OCI-LY3 (cell line): ENCODE measurements at regions not wholly inside any gene's neighbourhood (a gene's known extent, or its start where the extent isn't known, plus 50 kb on each side); places are given as distances from the start of the nearest gene placed in this dataset.

Experiments used
- CTCF ChIP-seq: fragments of 200-600, 300-600 bp; sonication (generic); IDR thresholded peaks from 2 replicates; pipeline ENCODE4 v1.5.1; 2014; ENCODE audit warnings: antibody characterized with exemption, low read length, low read depth
- EZH2phosphoT487 ChIP-seq: fragments of 200-600 bp; shearing (Covaris generic); IDR thresholded peaks from 2 replicates; pipeline ENCODE4 v1.6.1; 2018; ENCODE audit warnings: antibody characterized with exemption, mixed run types, low read depth

- TF ChIP-seq EZH2phosphoT487: no peak
- no peak for TF ChIP-seq CTCF
Measured at GRCh38 chr10:6721964-6722615, 142.0 kb upstream of the PRKCQ start.
